NCI-H146 treated with DMSO at 0.1 percent for 48 hours (cell line): ENCODE measurements at regions not wholly inside any gene's neighbourhood (a gene's known extent, or its start where the extent isn't known, plus 50 kb on each side); places are given as distances from the start of the nearest gene placed in this dataset.
"Not testable (repeated sequence)": the region's sequence is repeated elsewhere in the genome, so short reads cannot be mapped to it uniquely, and the experiment has no call there.

ENCODE experiments used
- DNase-seq: peaks from one replicate; lab custom pipeline; 2025; ENCODE audit not compliant: unreplicated experiment; lab: John Stamatoyannopoulos, UW

GRCh38 chr1:121566346-121566745 lies 381.6 kb downstream of the SRGAP2C start:
- no peak for DNase-seq

GRCh38 chr1:121569428-121569827 lies 384.7 kb downstream of the SRGAP2C start:
- DNase-seq: no peak

- DNase-seq: not testable (repeated sequence)
Measured at GRCh38 chr1:121573881-121574504, 389.2 kb downstream of the SRGAP2C start.

- not testable (repeated sequence) for DNase-seq
Measured at GRCh38 chr1:121574505-121574899, 389.7 kb downstream of the SRGAP2C start.

- not testable (repeated sequence) for DNase-seq
Measured at GRCh38 chr1:121582898-121583297, 398.1 kb downstream of the SRGAP2C start.

GRCh38 chr1:121586369-121587229 lies 401.8 kb downstream of the SRGAP2C start:
- no peak for DNase-seq

- DNase-seq: no peak
Measured at GRCh38 chr1:121587230-121587569, 402.4 kb downstream of the SRGAP2C start.

- no peak for DNase-seq
Measured at GRCh38 chr1:121587777-121588176, 403.0 kb downstream of the SRGAP2C start.

GRCh38 chr1:121594096-121594495 lies 409.3 kb downstream of the SRGAP2C start:
- DNase-seq: no peak

GRCh38 chr1:121595089-121595488 lies 410.3 kb downstream of the SRGAP2C start:
- no peak for DNase-seq

GRCh38 chr1:121604843-121605444 lies 420.2 kb downstream of the SRGAP2C start:
- DNase-seq: not testable (repeated sequence)

- not testable (repeated sequence) for DNase-seq
Measured at GRCh38 chr1:121607499-121607898, 422.7 kb downstream of the SRGAP2C start.
